HuH-7.5 (cell line): ENCODE measurements at regions not wholly inside any gene's neighbourhood (a gene's known extent, or its start where the extent isn't known, plus 50 kb on each side); places are given as distances from the start of the nearest gene placed in this dataset.

ENCODE experiments used
- DNase-seq: peaks from one replicate; pipeline ENCODE4 v3.0.0; 2011; ENCODE audit warnings: low spot score

GRCh38 chr1:81699234-81699633, 101.5 kb upstream of the ADGRL2 start:
- DNase-seq: no peak

- no peak for DNase-seq
Observed at GRCh38 chr1:81695741-81696140, 105.0 kb upstream of the ADGRL2 start.

GRCh38 chr1:81693316-81693715, 107.4 kb upstream of the ADGRL2 start:
- DNase-seq: no peak

- no peak for DNase-seq
Observed at GRCh38 chr1:81690676-81691453, 109.9 kb upstream of the ADGRL2 start.

GRCh38 chr1:81689531-81689941, 111.2 kb upstream of the ADGRL2 start:
- DNase-seq: no peak

- DNase-seq: no peak
Observed at GRCh38 chr1:81682490-81682889, 118.2 kb upstream of the ADGRL2 start.

GRCh38 chr1:81681601-81682266, 119.0 kb upstream of the ADGRL2 start:
- DNase-seq: no peak

- no peak for DNase-seq
Observed at GRCh38 chr1:81681114-81681513, 119.6 kb upstream of the ADGRL2 start.

- no peak for DNase-seq
Observed at GRCh38 chr1:81679942-81680341, 120.8 kb upstream of the ADGRL2 start.

DNA sequence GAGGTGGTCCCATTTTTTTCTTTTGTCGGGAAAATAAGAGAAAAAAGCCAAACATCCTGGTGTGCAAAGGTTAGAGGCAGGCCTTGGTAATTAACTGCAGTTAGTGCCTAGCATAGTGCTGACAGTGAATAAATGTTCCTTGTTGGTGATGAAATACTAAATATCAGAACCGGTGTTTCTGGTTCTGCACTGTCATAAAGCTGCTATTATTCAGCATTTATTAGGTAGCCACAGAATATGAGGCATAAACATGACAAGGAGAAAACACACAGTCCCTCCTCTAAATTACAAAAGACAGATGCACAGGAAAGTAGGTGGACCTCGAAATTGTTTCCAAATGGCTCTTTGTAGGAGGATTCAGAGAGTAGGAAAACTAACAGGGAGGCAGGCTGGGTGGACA, 122.0 kb upstream of the ADGRL2 start:
- no peak for DNase-seq

GRCh38 chr1:81672766-81673165, 128.0 kb upstream of the ADGRL2 start:
- no peak for DNase-seq

GRCh38 chr1:81671038-81671437, 129.7 kb upstream of the ADGRL2 start:
- no peak for DNase-seq

- no peak for DNase-seq
Observed at GRCh38 chr1:81670286-81670685, 130.4 kb upstream of the ADGRL2 start.

- no peak for DNase-seq
Observed at GRCh38 chr1:81666586-81666985, 134.1 kb upstream of the ADGRL2 start.

- no peak for DNase-seq
Observed at GRCh38 chr1:81664341-81664740, 136.4 kb upstream of the ADGRL2 start.

- no peak for DNase-seq
Observed at GRCh38 chr1:81662913-81663526, 137.7 kb upstream of the ADGRL2 start.

DNA sequence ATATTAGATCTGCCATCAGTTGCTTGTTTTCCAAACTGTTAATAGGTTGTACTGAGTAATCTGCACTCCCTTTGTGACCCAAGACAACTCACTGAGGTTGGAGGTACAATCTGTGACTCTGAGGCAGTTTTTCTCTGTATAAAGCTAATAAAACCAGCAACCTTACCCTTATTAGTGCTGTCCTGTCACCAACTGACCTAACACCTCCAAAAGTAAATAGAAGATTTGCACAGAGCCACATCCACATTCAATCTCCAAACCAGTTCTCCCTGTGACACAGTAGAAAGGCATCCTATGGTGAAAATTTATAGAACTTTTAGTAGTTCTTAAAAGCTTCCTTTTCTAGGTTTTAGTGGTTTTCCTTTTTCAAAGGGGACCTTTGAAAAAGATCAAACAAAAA, 140.4 kb upstream of the ADGRL2 start:
- no peak for DNase-seq

GRCh38 chr1:81654657-81655056, 146.1 kb upstream of the ADGRL2 start:
- DNase-seq: no peak

- DNase-seq: no peak
Observed at GRCh38 chr1:81654147-81654546, 146.6 kb upstream of the ADGRL2 start.

GRCh38 chr1:81650776-81651175, 150.0 kb upstream of the ADGRL2 start:
- no peak for DNase-seq

DNA sequence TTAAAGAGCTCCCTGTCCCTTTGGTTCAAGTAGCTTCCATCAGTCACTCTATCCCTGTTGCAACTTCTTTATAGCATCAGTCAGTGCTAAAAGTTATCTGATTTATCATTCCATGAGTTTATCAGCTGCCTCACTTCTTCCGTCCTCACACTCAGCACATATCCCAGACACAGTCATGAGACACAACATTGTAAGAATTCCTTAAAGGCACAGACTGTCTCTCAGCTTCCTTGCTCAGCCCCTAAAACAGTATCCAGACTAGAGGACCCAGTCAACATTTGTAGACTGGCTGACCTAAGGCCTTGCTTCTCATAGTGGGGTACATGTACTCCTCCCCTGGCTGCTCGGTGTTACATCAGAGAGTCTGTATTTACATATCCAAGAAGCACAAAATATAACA, 164.9 kb upstream of the ADGRL2 start:
- no peak for DNase-seq

DNA sequence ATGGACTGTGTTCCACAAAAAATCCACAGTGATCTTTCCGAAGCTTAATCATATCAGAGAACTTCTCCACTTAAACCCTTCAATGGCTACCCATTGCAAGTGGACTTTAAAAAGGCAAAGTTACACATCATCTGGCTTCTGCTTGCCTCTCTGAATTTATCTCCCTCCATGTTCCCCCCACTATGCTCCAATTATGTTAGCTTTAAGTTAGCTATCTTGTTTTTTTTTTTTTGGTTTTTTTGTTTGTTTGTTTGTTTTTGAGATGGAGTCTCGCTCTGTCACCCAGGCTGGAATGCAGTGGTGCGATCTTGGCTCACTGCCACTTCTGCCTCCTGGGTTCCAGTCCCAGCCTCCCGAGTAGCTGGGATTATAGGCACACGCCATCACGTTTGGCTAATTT, 166.4 kb upstream of the ADGRL2 start:
- DNase-seq: no peak

DNA sequence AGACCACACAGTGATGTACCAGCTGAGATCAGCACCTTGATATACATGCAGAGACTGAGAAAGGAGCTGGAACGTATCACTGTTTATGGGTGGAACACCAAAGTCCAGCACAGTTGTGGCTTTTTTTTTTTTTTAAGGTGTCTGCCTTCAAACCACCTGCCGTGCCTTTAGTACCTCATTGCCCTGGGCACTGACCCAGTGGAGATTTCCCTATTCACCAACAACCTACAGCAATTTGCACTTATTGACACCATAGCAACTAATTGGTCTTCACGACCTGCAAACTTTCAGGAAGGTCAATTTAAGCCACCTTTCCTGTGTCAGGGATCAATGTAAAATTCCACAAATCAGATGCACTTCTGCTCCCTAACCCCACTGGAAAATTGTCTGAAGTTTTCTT, 181.6 kb upstream of the ADGRL2 start:
- no peak for DNase-seq
